Ascending aorta (tissue), 2 donors: ENCODE measurements at regions not wholly inside any gene's neighbourhood (a gene's known extent, or its start where the extent isn't known, plus 50 kb on each side); places are given as distances from the start of the nearest gene placed in this dataset.

Experiments used
- DNase-seq, 2 donors: peaks; one replicate each; pipeline ENCODE4 v3.0.0-alpha.2; 2019; ENCODE audit warnings: low spot score in 2 of 2
- H3K27ac ChIP-seq, 2 donors: fragments of 200-600 bp; sonication (generic); one replicate each; pipeline ENCODE4 v1.5.1; 2016 to 2017; ENCODE audit warnings: mild to moderate bottlenecking in 1 of 2
- H3K27me3 ChIP-seq: fragments of 200-600 bp; sonication (generic); one replicate; pipeline ENCODE4 v1.5.1; 2017
- H3K36me3 ChIP-seq, 2 donors: fragments of 200-600 bp; sonication (generic); one replicate each; pipeline ENCODE4 v1.5.1; 2016
- H3K4me1 ChIP-seq, 2 donors: fragments of 200-600 bp; sonication (generic); one replicate each; pipeline ENCODE4 v1.5.1; 2016 to 2017; ENCODE audit warnings: mild to moderate bottlenecking in 1 of 2
- H3K4me3 ChIP-seq, 2 donors: fragments of 200-600 bp; sonication (generic); one replicate each; pipeline ENCODE4 v1.5.1; 2016 to 2017; ENCODE audit warnings: mild to moderate bottlenecking in 1 of 2
- H3K9me3 ChIP-seq, 2 donors: fragments of 200-600 bp; sonication (generic); one replicate each; pipeline ENCODE4 v1.5.1; 2016
- intact Hi-C: fragments of 100-400 bp; cut with DNase I; formaldehyde crosslinking; loops from one replicate; pipeline ENCODE4 v1.15.1; 2023
- TF ChIP-seq, protein P1 (sequence below), 3 experiments: fragments of 200-600 bp in 2 of 3; fragments of 450-650 bp in 1 of 3; sonication (generic) in 2 of 3; IDR thresholded peaks; one replicate each; pipeline ENCODE4 v1.5.1; 2016 to 2019; ENCODE audit warnings: antibody characterized with exemption in 3 of 3, mild to moderate bottlenecking in 1 of 3, moderate library complexity in 1 of 3

DNA sequence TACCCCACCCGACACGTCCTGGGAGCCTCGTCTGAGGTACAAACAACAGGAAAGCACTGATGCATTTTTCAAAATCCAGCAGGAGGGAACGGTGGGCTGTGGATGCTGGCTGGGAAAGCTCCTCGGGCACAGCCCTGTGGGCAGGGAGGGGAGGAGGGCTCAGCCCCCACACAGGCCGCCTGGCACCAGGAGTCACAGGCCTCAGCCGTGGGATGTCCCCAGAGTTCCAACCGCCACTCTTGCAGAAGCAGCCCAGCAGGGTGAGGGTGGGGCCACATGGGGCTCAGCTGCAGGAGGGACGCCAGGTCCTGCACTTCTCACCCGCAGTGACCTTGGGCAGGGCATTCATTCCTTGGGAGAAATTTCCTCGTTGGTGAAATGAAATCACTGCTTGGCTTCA, 274.6 kb downstream of the BRD1 start:
- TF ChIP-seq, protein P1, sequence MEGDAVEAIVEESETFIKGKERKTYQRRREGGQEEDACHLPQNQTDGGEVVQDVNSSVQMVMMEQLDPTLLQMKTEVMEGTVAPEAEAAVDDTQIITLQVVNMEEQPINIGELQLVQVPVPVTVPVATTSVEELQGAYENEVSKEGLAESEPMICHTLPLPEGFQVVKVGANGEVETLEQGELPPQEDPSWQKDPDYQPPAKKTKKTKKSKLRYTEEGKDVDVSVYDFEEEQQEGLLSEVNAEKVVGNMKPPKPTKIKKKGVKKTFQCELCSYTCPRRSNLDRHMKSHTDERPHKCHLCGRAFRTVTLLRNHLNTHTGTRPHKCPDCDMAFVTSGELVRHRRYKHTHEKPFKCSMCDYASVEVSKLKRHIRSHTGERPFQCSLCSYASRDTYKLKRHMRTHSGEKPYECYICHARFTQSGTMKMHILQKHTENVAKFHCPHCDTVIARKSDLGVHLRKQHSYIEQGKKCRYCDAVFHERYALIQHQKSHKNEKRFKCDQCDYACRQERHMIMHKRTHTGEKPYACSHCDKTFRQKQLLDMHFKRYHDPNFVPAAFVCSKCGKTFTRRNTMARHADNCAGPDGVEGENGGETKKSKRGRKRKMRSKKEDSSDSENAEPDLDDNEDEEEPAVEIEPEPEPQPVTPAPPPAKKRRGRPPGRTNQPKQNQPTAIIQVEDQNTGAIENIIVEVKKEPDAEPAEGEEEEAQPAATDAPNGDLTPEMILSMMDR (IDR thresholded peaks at IDR 0.05) = no peak
- peak in 1 of 2 donors; percentile 54 for DNase-seq

DNA sequence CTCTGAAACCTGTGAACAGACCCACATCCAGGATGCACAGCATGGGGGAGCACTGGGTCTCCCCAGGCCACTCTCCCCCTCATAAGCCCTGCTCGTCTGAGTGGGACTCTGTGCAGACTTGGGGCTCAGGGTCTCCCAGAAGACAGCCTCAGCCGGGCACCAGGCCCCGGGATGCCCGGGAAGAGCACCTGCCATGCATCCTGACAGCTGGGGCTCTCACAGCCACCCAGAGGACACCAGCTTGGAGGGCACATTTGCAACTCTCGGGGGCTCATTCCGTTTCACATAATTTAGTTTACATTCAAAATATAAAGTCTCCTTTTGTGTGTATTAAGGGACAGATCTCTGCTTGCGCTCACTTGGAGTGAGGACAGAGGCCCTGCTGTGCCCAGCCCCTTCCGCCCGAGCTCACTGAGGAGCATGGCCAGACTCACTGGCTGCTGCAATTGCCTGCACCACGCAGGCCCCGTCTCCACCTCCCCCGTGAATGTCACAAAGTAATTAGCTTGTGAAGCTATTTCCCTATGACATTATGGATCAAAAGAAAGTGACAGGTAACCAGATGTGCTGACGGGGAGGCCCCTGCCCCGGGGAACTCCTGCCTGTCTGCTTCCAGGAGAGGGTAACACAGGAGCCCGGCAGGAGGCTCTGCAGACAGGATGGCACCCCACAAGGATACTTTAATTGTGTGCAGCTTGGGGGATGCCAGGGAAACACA, 275.6 kb downstream of the BRD1 start:
- Histone ChIP-seq H3K36me3 (no peaks in the 10 kb centered on the region), H3K4me3 (no peak overlapping the region), H3K27me3 (no peaks in the 10 kb centered on the region), H3K4me1 (no peaks in the 10 kb centered on the region), H3K27ac (no peak overlapping the region), H3K9me3 (no peaks in the 10 kb centered on the region)
- intact Hi-C loops = no loop called here
- TF ChIP-seq, protein P1 (IDR thresholded peaks at IDR 0.05) = no peak
- peak in 1 of 2 donors; percentile 33 for DNase-seq

More for the DNA sequence above, 274.6 kb downstream of the BRD1 start:
- Histone ChIP-seq H3K36me3 (no peaks in the 10 kb centered on the region), H3K4me3 (no peak overlapping the region), H3K27ac (no peak overlapping the region), H3K4me1 (no peaks in the 10 kb centered on the region), H3K27me3 (no peaks in the 10 kb centered on the region), H3K9me3 (no peaks in the 10 kb centered on the region)
- intact Hi-C loops = no loop called here

DNA sequence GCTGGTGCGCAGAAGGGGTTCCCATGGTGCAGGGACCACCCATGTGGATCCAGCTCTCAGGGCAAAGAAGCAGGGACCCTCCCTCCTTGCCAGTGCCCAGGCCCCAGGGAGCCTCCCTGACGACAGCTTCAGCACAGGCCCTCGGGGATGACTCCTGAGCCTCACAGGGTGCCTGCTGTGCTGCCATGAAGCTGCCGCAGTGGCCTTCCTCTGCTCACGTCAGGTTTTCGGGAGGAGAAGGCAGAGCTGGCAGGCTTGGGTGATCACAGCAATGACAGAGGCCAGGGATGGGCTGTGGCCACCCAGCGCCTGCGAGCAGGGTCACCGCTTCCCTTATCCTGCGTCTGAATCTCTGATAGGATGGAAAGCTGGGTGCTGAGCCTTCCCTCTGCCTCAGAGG, 276.2 kb downstream of the BRD1 start:
- TF ChIP-seq, protein P1 (IDR thresholded peaks at IDR 0.05) = no peak
- intact Hi-C loops = no loop called here

GRCh38 chr22:49550766-49551362, 276.8 kb downstream of the BRD1 start:
- Histone ChIP-seq H3K4me3 (no peak overlapping the region), H3K4me1 (no peaks in the 10 kb centered on the region), H3K27ac (no peak overlapping the region), H3K27me3 (no peaks in the 10 kb centered on the region), H3K9me3 (no peaks in the 10 kb centered on the region), H3K36me3 (no peaks in the 10 kb centered on the region)
- peak in 1 of 2 donors; percentile 48 for DNase-seq
- TF ChIP-seq, protein P1 (IDR thresholded peaks at IDR 0.05) = no peak
- intact Hi-C loops = no loop called here

More for the DNA sequence above, 276.2 kb downstream of the BRD1 start:
- Histone ChIP-seq H3K27me3 (no peaks in the 10 kb centered on the region), H3K4me1 (no peaks in the 10 kb centered on the region), H3K4me3 (no peak overlapping the region), H3K36me3 (no peaks in the 10 kb centered on the region), H3K27ac (no peak overlapping the region), H3K9me3 (no peaks in the 10 kb centered on the region)
- peak in 1 of 2 donors; percentile 42 for DNase-seq

- Histone ChIP-seq H3K27ac (no peak overlapping the region), H3K27me3 (no peaks in the 10 kb centered on the region), H3K9me3 (no peaks in the 10 kb centered on the region), H3K4me3 (no peak overlapping the region), H3K36me3 (no peaks in the 10 kb centered on the region), H3K4me1 (no peaks in the 10 kb centered on the region)
- peak in 1 of 2 donors; percentile 40 for DNase-seq
- TF ChIP-seq, protein P1 (IDR thresholded peaks at IDR 0.05) = no peak
- intact Hi-C loops = no loop called here
These were observed 277.6 kb downstream of the BRD1 start for GRCh38 chr22:49550141-49550430.
